ENCODE measurements at regions not wholly inside any gene's neighbourhood (a gene's known extent, or its start where the extent isn't known, plus 50 kb on each side); places are given as distances from the start of the nearest gene placed in this dataset.
"Not testable (repeated sequence)": the region's sequence is repeated elsewhere in the genome, so short reads cannot be mapped to it uniquely, and the experiment has no call there.

GRCh38 chr7:52775876-52776275 lies 259.6 kb upstream of the POM121L12 start:
- DNase-seq: no peak

DNA sequence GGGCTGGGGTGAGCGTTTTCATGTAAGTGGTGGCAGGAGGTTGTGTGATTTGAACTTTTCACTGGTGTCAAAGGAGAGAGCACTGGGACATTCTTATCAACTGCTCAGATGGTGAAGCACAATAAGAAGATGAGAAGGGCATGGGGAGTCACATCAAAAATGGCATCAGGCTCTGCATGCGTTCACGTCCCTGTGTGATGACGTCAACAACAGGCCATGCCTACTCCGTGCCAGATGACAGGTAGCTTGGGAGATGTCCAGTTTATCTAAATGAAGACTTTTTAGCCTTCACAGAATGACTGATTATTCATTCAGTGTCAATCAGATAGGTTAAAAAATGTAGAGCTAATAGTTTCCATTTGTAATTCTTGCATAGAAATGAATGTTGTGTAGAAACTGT lies 264.3 kb upstream of the POM121L12 start:
- DNase-seq: no peak

DNA sequence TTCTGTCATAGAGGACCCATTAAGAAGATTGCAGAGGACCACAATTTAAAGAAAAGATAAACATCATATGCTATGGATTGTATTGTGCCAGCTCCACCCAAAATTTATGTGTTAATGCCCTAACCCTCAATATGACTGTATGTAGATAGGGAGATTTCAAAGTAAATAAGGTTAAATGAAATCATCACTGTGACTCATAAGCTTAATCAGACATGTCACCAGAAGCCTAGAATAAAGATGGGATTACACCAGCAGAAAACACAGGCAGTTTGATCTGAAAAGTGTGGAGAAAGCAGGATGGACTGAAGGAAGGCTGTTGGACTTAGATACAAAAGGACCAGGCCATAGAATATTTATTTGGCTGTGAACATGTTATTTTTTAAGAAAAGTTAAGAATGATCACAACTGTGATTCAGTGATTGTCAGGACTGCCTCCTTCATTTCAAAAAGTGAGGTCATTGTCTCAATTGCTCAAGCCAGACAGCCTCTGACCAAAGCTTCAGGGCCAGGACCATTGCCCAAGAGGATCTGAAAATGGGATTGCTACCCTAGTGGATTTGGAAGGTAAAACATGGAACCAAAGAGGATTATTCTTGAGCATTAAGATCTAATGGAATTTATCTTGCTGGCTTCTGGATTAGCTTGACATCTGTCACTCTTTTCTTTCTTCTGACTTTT lies 270.8 kb upstream of the POM121L12 start:
- no peak for DNase-seq

- no peak for DNase-seq
Observed at GRCh38 chr7:52758356-52758755, 277.1 kb upstream of the POM121L12 start.

GRCh38 chr7:52753855-52754254 lies 281.6 kb upstream of the POM121L12 start:
- DNase-seq: no peak

- no peak for DNase-seq
Observed at GRCh38 chr7:52752891-52753290, 282.5 kb upstream of the POM121L12 start.

- DNase-seq: no peak
Observed at GRCh38 chr7:52749880-52750279, 285.6 kb upstream of the POM121L12 start.

GRCh38 chr7:52747817-52748216 lies 287.6 kb upstream of the POM121L12 start:
- DNase-seq: no peak

GRCh38 chr7:52741670-52742290 lies 293.7 kb upstream of the POM121L12 start:
- DNase-seq: no peak

GRCh38 chr7:52735656-52736055 lies 299.8 kb upstream of the POM121L12 start:
- no peak for DNase-seq

DNA sequence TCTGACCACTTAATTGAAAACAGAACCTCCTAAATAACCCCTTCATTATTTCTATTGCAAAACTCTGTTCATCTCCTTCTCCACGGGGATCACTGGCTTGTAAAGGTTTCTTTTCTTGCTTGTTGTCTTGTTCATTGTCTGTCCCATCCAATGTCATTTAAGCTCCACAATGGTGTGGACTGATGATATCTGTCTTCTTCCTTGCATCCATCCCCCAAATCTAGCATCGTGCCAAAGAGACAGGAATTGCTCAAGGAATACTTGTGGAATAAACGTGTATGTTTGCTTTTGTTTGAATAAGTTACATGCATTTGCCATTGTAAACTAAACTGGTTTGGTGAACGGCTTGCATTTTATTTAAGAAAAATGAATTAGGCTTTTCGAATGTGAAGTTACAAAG lies 306.8 kb upstream of the POM121L12 start:
- not testable (repeated sequence) for DNase-seq

DNA sequence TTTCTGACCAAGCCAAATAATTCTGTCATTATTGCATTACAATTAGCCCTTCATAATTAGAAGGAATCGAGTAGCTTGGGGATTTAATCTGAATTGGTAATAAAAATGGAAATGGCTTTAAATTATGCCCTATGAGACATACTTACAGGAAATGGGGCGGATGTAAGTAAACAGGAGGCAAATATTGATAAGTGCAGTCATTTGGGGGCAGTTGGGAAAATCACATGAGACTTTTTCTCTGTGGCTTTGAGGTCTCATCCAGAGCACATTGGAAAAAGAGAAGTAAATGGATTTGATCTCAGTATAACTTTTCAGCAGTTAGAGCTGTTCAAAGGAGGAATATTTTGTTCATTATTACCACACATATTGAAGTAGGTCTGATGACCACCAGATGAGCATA lies 307.8 kb upstream of the POM121L12 start:
- no peak for DNase-seq

DNA sequence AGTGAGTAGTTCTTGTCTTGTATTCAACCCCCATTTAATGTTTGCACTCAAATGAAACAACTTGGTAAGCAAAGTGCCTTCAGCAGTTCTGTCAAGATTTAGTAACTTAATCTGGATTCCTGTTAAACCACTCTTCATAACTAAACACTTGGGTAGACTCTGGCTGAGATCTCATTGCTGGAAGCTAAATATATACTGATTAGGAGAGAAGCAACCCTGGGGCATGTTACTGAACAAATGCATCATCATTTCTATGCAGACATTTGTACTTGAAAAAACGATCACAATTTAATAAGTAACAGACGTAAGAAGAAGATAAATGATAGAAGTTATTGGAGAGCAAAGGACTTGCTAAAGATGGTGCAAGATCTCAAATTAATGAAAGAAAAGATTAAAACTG lies 308.4 kb upstream of the POM121L12 start:
- DNase-seq: no peak

- no peak for DNase-seq
Observed at GRCh38 chr7:52726493-52726892, 308.9 kb upstream of the POM121L12 start.

GRCh38 chr7:52723606-52724005 lies 311.8 kb upstream of the POM121L12 start:
- DNase-seq: no peak

- no peak for DNase-seq
Observed at GRCh38 chr7:52720856-52721255, 314.6 kb upstream of the POM121L12 start.

GRCh38 chr7:52719677-52720076 lies 315.8 kb upstream of the POM121L12 start:
- DNase-seq: no peak

- DNase-seq: no peak
Observed at GRCh38 chr7:52715701-52716100, 319.7 kb upstream of the POM121L12 start.

DNA sequence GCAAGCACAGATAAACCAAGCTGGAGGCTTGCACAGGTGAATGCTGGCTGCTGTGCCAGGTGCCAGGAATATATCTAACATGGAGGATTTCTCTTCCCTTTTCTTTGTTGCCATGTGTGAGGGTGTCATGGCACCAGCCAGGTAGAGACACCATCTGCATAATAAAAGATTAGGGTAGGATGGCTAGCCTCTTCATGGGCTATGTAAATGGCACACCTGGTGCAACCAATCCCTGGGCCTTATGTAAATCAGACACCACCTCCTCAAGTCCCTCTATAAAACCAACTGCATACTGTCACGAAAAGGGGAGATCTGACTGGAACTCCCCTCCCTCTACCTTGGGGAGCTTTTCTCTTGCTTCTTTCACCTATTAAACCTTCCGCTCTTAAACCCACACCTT lies 322.5 kb upstream of the POM121L12 start:
- no peak for DNase-seq

GRCh38 chr7:52711951-52712350 lies 323.5 kb upstream of the POM121L12 start:
- no peak for DNase-seq

DNA sequence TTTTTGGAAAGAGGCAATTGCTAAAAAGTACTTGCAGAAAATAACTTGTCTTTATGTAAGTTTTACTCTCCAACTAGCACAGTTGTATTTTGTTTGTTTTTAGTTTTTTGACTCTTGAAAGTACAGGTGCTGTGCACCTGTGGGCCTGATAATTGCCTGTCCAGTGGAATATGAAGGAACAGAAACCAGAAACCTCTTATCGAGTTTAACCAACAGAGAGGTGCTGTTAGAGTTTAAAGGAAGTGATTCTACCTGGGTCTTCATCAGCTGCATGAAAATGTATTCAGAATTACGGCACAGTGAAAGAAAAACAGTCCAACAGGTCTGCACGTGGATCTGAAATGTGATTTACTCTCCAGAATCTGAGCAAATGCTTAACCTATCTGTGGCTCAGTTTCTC lies 326.6 kb upstream of the POM121L12 start:
- no peak for DNase-seq

- DNase-seq: no peak
Observed at GRCh38 chr7:52705768-52706167, 329.7 kb upstream of the POM121L12 start.

DNA sequence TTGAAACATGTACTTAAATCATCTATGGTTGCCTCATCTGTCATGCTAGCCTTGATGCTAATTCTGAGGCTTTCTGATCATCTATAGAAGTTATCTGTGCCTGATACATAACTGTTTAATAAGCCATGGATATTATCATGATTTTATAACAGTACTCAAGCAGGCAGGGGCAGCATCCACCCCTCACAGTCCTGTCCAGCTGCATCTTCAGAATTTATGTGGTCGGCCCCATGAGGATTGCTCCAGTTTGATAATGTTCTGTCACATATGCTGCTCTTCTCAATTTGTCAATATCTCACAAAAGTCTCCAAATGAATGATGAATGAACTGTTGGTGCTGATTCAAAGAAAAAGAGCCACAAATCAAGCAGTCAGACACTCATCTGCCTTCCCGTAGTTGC lies 335.1 kb upstream of the POM121L12 start:
- DNase-seq: no peak

GRCh38 chr7:52695973-52696595 lies 339.3 kb upstream of the POM121L12 start:
- no peak for DNase-seq

DNA sequence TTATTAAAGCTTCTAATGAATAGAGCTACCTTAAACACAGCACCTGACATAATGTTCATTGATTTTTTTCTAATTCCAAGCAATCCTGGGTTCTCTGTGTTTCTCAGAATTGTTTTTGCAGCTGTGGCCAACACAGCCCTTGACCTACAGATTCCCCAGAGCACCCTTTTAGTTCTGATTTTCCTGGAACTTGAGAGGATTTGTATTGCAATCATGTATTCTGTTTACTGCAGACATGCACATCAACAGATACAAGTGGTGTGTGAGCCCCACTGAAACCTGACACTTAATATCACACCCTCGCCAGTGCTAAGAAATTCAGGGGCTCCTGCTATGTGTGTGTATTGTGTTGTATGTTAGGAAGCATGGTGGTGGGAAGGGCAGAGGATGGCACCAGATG lies 344.2 kb upstream of the POM121L12 start:
- DNase-seq: no peak

Measured in NCI-H446 treated with DMSO at 0.1 percent for 48 hours (cell line).